ENCODE measurements at regions not wholly inside any gene's neighbourhood (a gene's known extent, or its start where the extent isn't known, plus 50 kb on each side); places are given as distances from the start of the nearest gene placed in this dataset.
"Not testable (repeated sequence)": the region's sequence is repeated elsewhere in the genome, so short reads cannot be mapped to it uniquely, and the experiment has no call there.

GRCh38 chr18:71362140-71362539 is 1073.3 kb downstream of the SOCS6 start:
- no peak for DNase-seq (ENCODE audit: low spot score)

GRCh38 chr18:71355599-71355998 is 1066.8 kb downstream of the SOCS6 start:
- not testable (repeated sequence) for DNase-seq (ENCODE audit: low spot score)

- DNase-seq (ENCODE audit: low spot score): no peak
Observed at GRCh38 chr18:71352618-71353017, 1063.8 kb downstream of the SOCS6 start.

DNA sequence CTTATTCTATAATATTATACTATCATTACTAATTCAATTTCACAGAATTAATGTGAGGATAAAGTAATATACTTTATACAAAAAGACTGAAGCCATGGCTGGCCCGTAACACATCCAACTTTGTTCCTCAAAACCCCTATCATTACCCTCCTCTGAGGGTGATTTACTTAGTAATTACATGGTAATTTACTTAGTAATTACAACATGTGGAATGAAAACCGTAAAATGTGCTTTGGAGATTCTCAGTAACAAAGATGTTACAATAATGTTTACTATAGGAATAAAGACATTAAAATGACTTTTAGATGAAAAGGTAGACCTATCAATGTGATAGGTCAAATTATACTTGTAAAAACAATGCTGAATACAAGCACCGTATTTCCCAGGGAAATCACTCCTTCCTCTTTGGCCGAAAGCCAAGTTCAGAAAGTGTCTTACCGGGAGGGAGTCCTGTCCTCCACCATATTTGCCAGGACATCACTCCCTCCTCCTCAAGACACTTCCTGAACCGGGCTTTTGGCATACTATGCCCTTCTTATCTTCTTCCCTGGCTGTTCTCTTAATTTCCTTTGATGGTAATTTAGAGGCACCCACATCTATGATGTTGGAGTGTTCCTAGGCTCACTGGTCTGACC is 1047.8 kb downstream of the SOCS6 start:
- DNase-seq (ENCODE audit: low spot score): no peak

GRCh38 chr18:71329563-71329962 is 1040.7 kb downstream of the SOCS6 start:
- DNase-seq (ENCODE audit: low spot score): no peak

- no peak for DNase-seq (ENCODE audit: low spot score)
Observed at GRCh38 chr18:71329114-71329513, 1040.3 kb downstream of the SOCS6 start.

DNA sequence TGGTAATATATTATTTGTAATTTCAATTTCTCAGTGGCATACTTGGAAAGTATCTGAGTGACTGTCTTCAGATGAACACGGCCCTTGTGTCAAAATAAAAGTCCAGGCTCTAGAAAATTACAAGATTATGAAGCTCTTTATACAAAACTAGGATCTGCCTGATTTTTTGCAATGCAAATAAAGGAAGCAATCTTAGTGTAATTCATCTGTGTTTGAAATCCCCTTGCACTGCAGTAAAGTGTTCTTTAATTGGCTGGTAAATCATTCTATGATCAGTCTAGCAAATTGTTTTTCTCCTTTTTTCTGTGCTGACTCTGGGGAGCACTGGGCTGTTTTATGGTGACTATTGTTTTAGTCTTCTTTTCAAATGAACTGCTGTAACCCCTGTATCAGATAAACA is 1039.0 kb downstream of the SOCS6 start:
- no peak for DNase-seq (ENCODE audit: low spot score)

DNA sequence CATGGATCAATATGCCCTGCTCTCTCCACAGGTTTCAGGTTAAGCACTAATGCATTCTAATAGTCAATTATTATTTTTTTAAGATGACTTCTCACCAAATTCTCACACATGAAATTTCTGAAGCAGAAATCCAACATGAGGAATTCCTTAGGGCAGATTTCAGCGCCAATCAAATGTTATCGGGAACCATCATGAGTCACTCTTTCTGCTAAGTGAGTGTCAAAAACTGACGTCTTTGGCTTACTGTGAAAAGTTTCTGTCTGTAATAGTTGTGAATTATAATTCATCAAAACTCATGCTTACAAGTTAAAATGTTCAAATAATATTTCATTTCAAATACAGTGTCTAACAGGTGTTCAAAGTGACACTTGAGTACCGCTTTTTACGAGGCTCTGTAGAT is 1038.6 kb downstream of the SOCS6 start:
- no peak for DNase-seq (ENCODE audit: low spot score)

DNA sequence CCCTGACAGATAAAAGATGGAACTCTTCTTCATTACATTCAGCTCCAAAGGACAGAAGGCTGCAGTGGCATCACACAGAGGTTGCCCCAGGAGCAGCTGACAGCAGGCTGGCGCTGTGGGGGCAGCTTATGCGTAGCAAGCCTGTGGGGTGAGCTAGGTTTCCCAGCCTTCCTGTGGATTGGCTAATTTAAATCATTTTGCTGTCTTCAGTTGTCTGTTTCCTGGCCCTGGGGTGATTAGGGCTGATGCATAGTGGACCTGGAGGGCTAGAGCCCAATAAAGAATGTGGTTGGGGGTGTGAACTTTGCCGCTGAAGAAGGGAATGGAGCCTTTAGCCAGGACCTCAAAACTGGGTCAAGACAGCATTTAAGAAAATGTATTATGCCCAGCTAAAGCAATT is 1038.0 kb downstream of the SOCS6 start:
- no peak for DNase-seq (ENCODE audit: low spot score)

GRCh38 chr18:71324356-71324755 is 1035.5 kb downstream of the SOCS6 start:
- DNase-seq (ENCODE audit: low spot score): no peak

DNA sequence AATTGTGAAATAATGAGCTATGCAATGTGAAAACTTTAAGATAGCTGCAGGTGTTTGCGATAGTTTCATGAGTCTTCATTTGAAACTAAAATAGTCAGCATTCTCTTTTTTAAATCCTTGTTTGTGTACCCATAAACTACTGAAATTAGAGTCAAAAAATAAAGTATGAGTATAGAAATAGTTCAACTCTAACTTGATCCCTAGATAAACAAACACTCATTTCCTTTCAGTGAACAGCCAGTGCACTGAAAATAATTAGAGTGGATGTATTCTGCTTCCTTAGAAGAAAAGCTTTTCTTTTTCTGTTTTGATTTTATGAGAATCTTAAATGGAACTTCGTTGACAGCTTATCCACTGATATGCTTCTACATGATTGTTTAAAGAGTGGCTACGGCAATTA is 1033.4 kb downstream of the SOCS6 start:
- DNase-seq (ENCODE audit: low spot score): no peak

- no peak for DNase-seq (ENCODE audit: low spot score)
Observed at GRCh38 chr18:71321319-71321718, 1032.5 kb downstream of the SOCS6 start.

DNA sequence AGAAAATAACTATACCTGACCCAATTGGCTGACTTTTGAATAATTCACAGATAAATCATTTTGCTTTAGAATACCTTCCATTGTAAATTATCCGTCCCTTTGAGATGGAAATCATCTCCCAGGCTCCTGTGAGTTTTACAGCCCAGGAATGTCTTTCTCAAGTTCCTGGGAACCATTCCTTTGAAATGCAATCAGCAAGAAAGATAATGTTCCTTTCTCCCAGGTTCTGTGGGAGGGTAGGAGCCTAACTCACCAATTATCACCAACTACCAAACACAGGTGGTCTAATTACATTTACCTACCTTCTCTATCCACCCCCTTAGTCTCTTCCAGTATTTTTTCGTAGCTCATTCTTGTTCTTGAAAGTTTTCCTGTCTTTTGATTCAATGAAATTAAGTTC is 1016.0 kb downstream of the SOCS6 start:
- DNase-seq (ENCODE audit: low spot score): no peak

- not testable (repeated sequence) for DNase-seq (ENCODE audit: low spot score)
Observed at GRCh38 chr18:71303743-71304142, 1014.9 kb downstream of the SOCS6 start.

DNA sequence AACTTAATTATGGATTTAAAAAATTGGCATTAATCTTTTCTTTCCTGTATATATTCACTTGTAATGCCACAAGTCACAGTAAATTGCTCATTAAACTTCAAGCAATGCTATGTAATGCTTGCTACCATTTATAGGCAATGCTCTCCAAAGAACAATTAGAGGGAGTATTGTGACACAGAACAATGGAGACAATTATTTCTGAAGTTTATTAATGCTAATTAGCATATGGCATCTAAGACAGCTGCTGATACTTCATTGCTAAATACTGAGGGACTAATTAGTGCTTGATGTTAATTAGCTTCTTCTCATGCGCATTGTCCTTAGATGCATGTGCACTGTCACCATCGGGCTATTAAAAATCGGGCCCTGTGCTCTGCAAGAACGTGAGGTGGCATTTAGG is 1012.8 kb downstream of the SOCS6 start:
- DNase-seq (ENCODE audit: low spot score): no peak

GRCh38 chr18:71294201-71294600 is 1005.4 kb downstream of the SOCS6 start:
- not testable (repeated sequence) for DNase-seq (ENCODE audit: low spot score)

- no peak for DNase-seq (ENCODE audit: low spot score)
Observed at GRCh38 chr18:71293322-71293721, 1004.5 kb downstream of the SOCS6 start.

DNA sequence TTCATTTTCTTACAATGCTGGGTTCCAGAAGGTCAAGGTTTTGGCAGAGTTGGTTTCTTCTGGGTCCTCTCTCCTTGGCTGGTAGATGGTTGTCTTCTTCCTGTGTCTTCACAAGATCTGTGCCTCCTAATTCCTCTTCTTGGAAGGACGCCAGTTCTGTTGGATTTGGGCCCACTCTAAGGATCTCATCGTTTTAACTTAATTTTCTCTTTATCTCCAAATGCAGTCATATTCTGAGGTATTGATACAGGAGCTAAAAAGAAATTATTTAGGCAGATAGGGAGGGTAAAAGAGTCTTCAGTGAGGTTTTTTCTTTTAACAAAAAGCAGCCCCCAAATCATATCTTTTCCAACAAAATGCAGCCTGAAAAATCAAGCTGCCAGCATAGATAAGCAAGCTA is 998.4 kb downstream of the SOCS6 start:
- no peak for DNase-seq (ENCODE audit: low spot score)

- no peak for DNase-seq (ENCODE audit: low spot score)
Observed at GRCh38 chr18:71252351-71252865, 963.6 kb downstream of the SOCS6 start.

DNA sequence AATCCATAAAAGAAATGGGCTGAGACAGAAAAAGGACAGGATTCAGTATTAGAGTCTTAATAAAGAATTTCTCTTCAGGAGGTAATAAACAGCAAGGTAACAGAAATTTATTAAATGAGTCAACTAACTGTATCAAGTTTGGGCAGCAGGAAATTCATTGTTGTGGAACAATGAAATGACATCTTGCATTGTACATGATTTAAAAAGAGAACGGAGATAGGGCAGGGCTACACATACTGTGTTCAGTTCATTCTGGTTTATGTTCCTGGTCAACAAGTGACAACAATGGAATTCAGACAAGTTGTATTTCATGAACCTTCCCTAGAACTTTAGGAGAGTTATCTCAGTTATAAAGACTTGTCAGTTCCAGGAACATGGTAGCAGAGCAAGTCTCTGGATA is 961.3 kb downstream of the SOCS6 start:
- no peak for DNase-seq (ENCODE audit: low spot score)

DNA sequence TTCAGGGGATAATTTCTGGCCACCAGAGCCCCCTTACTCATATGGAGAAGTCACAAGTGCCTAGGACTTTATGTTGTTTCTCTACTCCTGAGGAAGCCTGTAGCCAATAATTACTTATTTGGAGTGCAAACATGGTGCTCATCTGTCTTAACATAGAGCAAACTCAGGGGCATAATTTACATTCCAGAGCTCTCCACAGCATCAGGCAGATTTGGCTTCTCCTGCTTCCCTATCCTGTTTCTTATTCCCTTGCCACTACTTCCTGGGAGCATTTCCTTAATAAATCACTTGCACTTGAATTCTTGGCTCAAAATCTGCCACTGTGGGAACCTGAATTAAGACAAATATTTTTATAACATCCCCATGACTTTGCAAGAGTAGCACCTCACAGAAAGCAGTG is 960.9 kb downstream of the SOCS6 start:
- DNase-seq (ENCODE audit: low spot score): no peak

DNA sequence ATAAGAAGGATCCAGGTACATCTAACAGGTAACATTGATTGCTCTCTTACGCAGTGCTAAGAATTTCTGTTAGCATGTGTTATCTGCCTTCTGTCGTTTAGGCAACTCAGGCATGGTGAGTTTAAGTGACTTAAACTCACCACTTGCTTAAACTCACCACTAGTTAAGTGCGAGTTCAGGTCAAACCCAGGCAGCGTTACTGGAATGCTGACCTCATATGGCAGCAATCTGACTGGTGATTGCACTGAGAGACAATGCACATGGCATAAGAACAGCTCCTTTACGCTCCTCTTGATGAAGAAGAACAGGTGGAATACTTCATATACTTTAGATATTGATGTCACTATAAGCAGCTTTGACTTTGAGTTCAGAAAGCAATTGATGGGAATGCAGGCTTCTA is 954.1 kb downstream of the SOCS6 start:
- DNase-seq (ENCODE audit: low spot score): no peak

DNA sequence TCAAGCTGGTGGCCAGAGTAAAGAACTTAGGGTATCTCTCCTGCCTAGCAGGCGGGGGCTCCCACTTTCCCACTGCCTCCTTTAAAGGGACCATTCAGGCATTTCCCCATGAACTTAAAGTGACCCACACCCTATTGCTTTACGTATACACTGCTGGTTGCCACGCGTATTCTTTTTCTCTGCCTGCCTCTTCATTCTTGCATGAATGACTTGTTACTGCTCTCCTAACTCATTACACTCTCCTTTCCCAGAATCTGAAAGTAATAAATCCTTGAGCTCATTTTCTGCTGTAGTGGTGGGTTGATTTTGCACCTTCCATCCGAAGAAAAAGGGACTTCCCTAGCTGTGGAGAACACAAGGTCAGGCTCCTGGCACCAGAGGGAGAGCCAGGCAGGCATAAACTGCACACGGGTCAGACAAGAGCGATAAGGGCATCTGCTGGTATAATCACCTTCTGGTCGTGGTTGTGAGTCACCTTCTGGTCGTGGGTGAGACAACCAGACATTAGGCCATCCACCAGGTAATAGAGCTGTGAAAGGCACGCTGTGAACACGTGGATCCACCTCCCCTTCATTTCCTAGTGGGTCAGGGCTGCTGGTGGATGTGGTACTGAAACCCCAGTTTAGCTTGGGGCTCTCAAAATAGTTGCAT is 950.3 kb downstream of the SOCS6 start:
- DNase-seq (ENCODE audit: low spot score): no peak

- DNase-seq (ENCODE audit: low spot score): no peak
Observed at GRCh38 chr18:71237641-71238040, 948.8 kb downstream of the SOCS6 start.
